ENCODE measurements at regions not wholly inside any gene's neighbourhood (a gene's known extent, or its start where the extent isn't known, plus 50 kb on each side); places are given as distances from the start of the nearest gene placed in this dataset.

- H3K9me3 ChIP-seq (ENCODE audit: insufficient read depth, low read depth, low read length) = no peaks in the 10 kb centered on the region
- H4K20me1 ChIP-seq (ENCODE audit: insufficient read depth, low read length, poor library complexity, severe bottlenecking) = no peaks in the 10 kb centered on the region
- H3K27me3 ChIP-seq (ENCODE audit: insufficient read depth, low read length, poor library complexity, severe bottlenecking) = peaks cover 68% of the 10 kb centered on the region
- H3K9ac ChIP-seq (ENCODE audit: low read depth, low read length, poor library complexity, severe bottlenecking) = no peak overlapping the region
- H3K79me2 ChIP-seq (ENCODE audit: insufficient read depth, low read length) = no peaks in the 10 kb centered on the region
- H3K4me2 ChIP-seq (ENCODE audit: low read depth, low read length, poor library complexity, severe bottlenecking) = no peak overlapping the region
- H3K4me1 ChIP-seq (ENCODE audit: insufficient read depth, low read length, poor library complexity, severe bottlenecking) = no peaks in the 10 kb centered on the region
- TF ChIP-seq, protein P1, sequence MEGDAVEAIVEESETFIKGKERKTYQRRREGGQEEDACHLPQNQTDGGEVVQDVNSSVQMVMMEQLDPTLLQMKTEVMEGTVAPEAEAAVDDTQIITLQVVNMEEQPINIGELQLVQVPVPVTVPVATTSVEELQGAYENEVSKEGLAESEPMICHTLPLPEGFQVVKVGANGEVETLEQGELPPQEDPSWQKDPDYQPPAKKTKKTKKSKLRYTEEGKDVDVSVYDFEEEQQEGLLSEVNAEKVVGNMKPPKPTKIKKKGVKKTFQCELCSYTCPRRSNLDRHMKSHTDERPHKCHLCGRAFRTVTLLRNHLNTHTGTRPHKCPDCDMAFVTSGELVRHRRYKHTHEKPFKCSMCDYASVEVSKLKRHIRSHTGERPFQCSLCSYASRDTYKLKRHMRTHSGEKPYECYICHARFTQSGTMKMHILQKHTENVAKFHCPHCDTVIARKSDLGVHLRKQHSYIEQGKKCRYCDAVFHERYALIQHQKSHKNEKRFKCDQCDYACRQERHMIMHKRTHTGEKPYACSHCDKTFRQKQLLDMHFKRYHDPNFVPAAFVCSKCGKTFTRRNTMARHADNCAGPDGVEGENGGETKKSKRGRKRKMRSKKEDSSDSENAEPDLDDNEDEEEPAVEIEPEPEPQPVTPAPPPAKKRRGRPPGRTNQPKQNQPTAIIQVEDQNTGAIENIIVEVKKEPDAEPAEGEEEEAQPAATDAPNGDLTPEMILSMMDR (conservative IDR thresholded peaks at IDR 0.05; ENCODE audit: low read length) = no peak
- no peaks in the 10 kb centered on the region for H3K9me2 ChIP-seq (replicated peaks; ENCODE audit: low read depth, low read length)
- no peaks in the 10 kb centered on the region for H3K36me3 ChIP-seq (ENCODE audit: insufficient read depth, low read length)
- H3F3A ChIP-seq (ENCODE audit: low read depth) = no peaks in the 10 kb centered on the region
- H2AFZ ChIP-seq (ENCODE audit: low read length) = no peak overlapping the region
- no peak overlapping the region for H3K4me3 ChIP-seq (ENCODE audit: low read length, poor library complexity, severe bottlenecking)
These were observed 168.9 kb downstream of the ID4 start for GRCh38 chr6:20006037-20006436.

DNA sequence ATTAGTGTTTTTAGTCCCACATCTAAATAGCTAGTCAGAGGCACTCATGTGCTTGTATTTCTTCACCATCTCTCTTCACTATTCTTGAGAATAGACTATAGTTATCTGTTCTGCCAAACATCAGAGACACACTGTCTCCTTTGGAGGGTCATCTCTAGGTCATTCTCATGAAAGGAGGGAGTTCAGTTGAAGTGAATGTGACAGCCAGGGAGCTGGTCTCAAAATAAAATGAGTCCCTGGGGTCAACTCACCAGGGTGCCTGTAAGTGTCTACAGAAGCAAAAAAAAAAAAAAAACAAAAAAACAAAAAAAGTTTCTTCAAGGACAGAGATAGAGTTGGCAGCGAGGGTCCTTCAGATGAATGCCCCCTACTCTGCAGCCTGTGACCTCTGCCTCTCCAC is 171.0 kb downstream of the ID4 start:
- Histone ChIP-seq H3K4me3 (ENCODE audit: low read length, poor library complexity, severe bottlenecking) (no peak overlapping the region), H2AFZ (ENCODE audit: low read length) (no peak overlapping the region), H3K9me3 (ENCODE audit: insufficient read depth, low read depth, low read length) (no peaks in the 10 kb centered on the region)

GRCh38 chr6:20013066-20013861 is 176.1 kb downstream of the ID4 start:
- H3K36me3 ChIP-seq (ENCODE audit: insufficient read depth, low read length) = no peaks in the 10 kb centered on the region
- H3F3A ChIP-seq (ENCODE audit: low read depth) = no peaks in the 10 kb centered on the region
- H3K4me2 ChIP-seq (ENCODE audit: low read depth, low read length, poor library complexity, severe bottlenecking) = no peak overlapping the region
- H3K27me3 ChIP-seq (ENCODE audit: insufficient read depth, low read length, poor library complexity, severe bottlenecking) = peaks cover 21% of the 10 kb centered on the region
- H3K4me1 ChIP-seq (ENCODE audit: insufficient read depth, low read length, poor library complexity, severe bottlenecking) = no peaks in the 10 kb centered on the region
- H3K9ac ChIP-seq (ENCODE audit: low read depth, low read length, poor library complexity, severe bottlenecking) = no peak overlapping the region
- H3K9me3 ChIP-seq (ENCODE audit: insufficient read depth, low read depth, low read length) = no peaks in the 10 kb centered on the region
- no peaks in the 10 kb centered on the region for H4K20me1 ChIP-seq (ENCODE audit: insufficient read depth, low read length, poor library complexity, severe bottlenecking)
- no peaks in the 10 kb centered on the region for H3K9me2 ChIP-seq (replicated peaks; ENCODE audit: low read depth, low read length)
- no peak overlapping the region for H2AFZ ChIP-seq (ENCODE audit: low read length)
- no peaks in the 10 kb centered on the region for H3K79me2 ChIP-seq (ENCODE audit: insufficient read depth, low read length)
- no peak overlapping the region for H3K4me3 ChIP-seq (ENCODE audit: low read length, poor library complexity, severe bottlenecking)
- TF ChIP-seq, protein P1 (conservative IDR thresholded peaks at IDR 0.05; ENCODE audit: low read length) = no peak
- no peak for TF ChIP-seq EZH2phosphoT487 (IDR thresholded peaks at IDR 0.05; ENCODE audit: borderline replicate concordance)

More for the DNA sequence above, 171.0 kb downstream of the ID4 start:
- Histone ChIP-seq H3K36me3 (ENCODE audit: insufficient read depth, low read length) (no peaks in the 10 kb centered on the region), H3K4me2 (ENCODE audit: low read depth, low read length, poor library complexity, severe bottlenecking) (no peak overlapping the region), H3F3A (ENCODE audit: low read depth) (no peaks in the 10 kb centered on the region), H3K9me2 (replicated peaks; ENCODE audit: low read depth, low read length) (no peaks in the 10 kb centered on the region), H3K9ac (ENCODE audit: low read depth, low read length, poor library complexity, severe bottlenecking) (no peak overlapping the region), H3K4me1 (ENCODE audit: insufficient read depth, low read length, poor library complexity, severe bottlenecking) (no peaks in the 10 kb centered on the region), H4K20me1 (ENCODE audit: insufficient read depth, low read length, poor library complexity, severe bottlenecking) (no peaks in the 10 kb centered on the region), H3K27me3 (ENCODE audit: insufficient read depth, low read length, poor library complexity, severe bottlenecking) (peaks cover 52% of the 10 kb centered on the region), H3K79me2 (ENCODE audit: insufficient read depth, low read length) (no peaks in the 10 kb centered on the region)
- TF ChIP-seq, protein P1 (conservative IDR thresholded peaks at IDR 0.05; ENCODE audit: low read length) = no peak
- TF ChIP-seq EZH2phosphoT487 (IDR thresholded peaks at IDR 0.05; ENCODE audit: borderline replicate concordance) = no peak
